ENCODE measurements at regions not wholly inside any gene's neighbourhood (a gene's known extent, or its start where the extent isn't known, plus 50 kb on each side); places are given as distances from the start of the nearest gene placed in this dataset.

DNA sequence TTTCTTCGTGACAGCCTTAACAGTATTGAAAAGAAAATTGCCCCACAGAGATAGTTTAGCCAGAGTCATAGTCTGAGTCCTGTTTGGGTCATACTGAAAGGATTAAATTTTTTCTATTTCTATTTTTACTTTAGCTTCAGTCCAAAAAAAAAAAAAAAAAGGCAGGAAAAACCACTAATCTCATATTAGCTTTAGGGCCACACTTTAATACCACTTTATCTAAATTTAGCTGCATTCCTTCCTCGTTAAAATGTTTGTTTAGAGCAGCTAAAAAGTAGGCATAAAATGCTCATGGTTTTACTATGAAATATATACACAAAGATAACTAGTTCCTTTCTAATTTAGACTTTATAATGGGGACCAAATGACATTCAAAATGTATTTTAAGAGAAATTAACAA, 216.5 kb upstream of the TMEM196 start:
- TF ChIP-seq CTCF (IDR thresholded peaks at IDR 0.05) (no peak), ZFX (IDR thresholded peaks at IDR 0.05; ENCODE audit: borderline replicate concordance) (no peak)

Measured in 22Rv1 (cell line).